K562 (cell line): ENCODE measurements at regions not wholly inside any gene's neighbourhood (a gene's known extent, or its start where the extent isn't known, plus 50 kb on each side); places are given as distances from the start of the nearest gene placed in this dataset.

Experiments
- ATAC-seq: fragments of 200-7000 bp; cut with Tn5 transposase; 3 replicates; pipeline ENCODE4 v1.9.1; 2020; ENCODE audit warnings: moderate library complexity
- BruUV-seq: library from RNA; stranded (reverse); fragments of 400-500 nt; replicated peaks from 2 replicates; lab custom pipeline; 2021; lab: Mats Ljungman, UMichigan
- CTCF ChIA-PET: fragments of 300-600 bp; formaldehyde crosslinking; extraction: SDS; loops from one replicate; lab custom pipeline; 2021; ENCODE audit warnings: low intra/inter-chr PET ratio; lab: Yijun Ruan, JAX
- POLR2A ChIA-PET: fragments of 300-600, 350-650 bp; sonication (Branson Sonifier 250); formaldehyde crosslinking; extraction: SDS; loops from one replicate; lab custom pipeline; 2021; ENCODE audit warnings: antibody characterized with exemption, inconsistent platforms; lab: Yijun Ruan, JAX
- DNase-seq, 4 experiments: peaks; one replicate each; pipeline versions ENCODE4 v3.0.0 to v3.0.0-alpha.2; 2011 to 2018; ENCODE audit warnings: low spot score in 3 of 4, mixed read lengths in 3 of 4; ENCODE audit errors: extremely low read depth in 1 of 4
- FAIRE-seq: peaks from 2 replicates; lab custom pipeline; 2011; peaks lifted over from hg19 to GRCh38; lab: Jason Lieb, UNC
- H2AFZ ChIP-seq: 2 replicates; pipeline ENCODE4 v1.6.0; 2011; ENCODE audit warnings: low read depth, low read length, control low read depth, inconsistent platforms
- H3K27ac ChIP-seq: fragments of 200-600 bp; 3 replicates; pipeline ENCODE4 v1.8.0; 2011; ENCODE audit warnings: low read depth, mild to moderate bottlenecking, control low read depth, inconsistent platforms, low read length, moderate library complexity, mixed read lengths; ENCODE audit errors: extremely low read depth
- H3K27me3 ChIP-seq, 2 experiments: fragments of 300-600 bp in 1 of 2; 2 replicates in 1 of 2; 3 replicates in 1 of 2; pipeline versions ENCODE4 v1.6.0 to v1.8.0; 2011; ENCODE audit warnings: inconsistent platforms in 2 of 2, low read length in 2 of 2, mild to moderate bottlenecking in 1 of 2, mixed read lengths in 1 of 2, moderate library complexity in 1 of 2; ENCODE audit not compliant: control insufficient read depth in 2 of 2, insufficient read depth in 2 of 2
- H3K36me3 ChIP-seq: fragments of 300-600 bp; 3 replicates; pipeline ENCODE4 v1.8.0; 2011; ENCODE audit warnings: mild to moderate bottlenecking, low read length, inconsistent platforms; ENCODE audit not compliant: control insufficient read depth, insufficient read depth
- H3K4me1 ChIP-seq, 2 experiments: fragments of 200-600 bp in 1 of 2; replicated peaks in 1 of 2; 2 replicates in 1 of 2; 3 replicates in 1 of 2; pipeline versions ENCODE4 v1.5.1 to v1.8.0; 2011; ENCODE audit warnings: inconsistent platforms in 2 of 2, low read length in 2 of 2, mild to moderate bottlenecking in 1 of 2, mixed read lengths in 1 of 2, moderate library complexity in 1 of 2; ENCODE audit not compliant: control insufficient read depth in 2 of 2, insufficient read depth in 2 of 2
- H3K4me2 ChIP-seq: 2 replicates; pipeline ENCODE4 v1.6.1; 2011; ENCODE audit warnings: low read length, control low read depth, inconsistent platforms, mixed read lengths; ENCODE audit not compliant: insufficient read depth
- H3K4me3 ChIP-seq: fragments of 200-600 bp; sonication (generic), shearing (Covaris generic); 2 replicates; pipeline ENCODE4 v1.5.1; 2016; ENCODE audit warnings: control low read depth, inconsistent platforms
- H3K79me2 ChIP-seq: fragments of 200-600 bp; 3 replicates; pipeline ENCODE4 v1.8.0; 2011; ENCODE audit warnings: low read length, inconsistent platforms; ENCODE audit not compliant: control insufficient read depth, insufficient read depth
- H3K9ac ChIP-seq, 2 experiments: 2 replicates each; pipeline versions ENCODE4 v1.6.0 to v1.6.1; 2011; ENCODE audit warnings: low read depth in 2 of 2, low read length in 2 of 2, control low read depth in 1 of 2, inconsistent platforms in 1 of 2, mild to moderate bottlenecking in 1 of 2, mixed read lengths in 1 of 2; ENCODE audit not compliant: insufficient read depth in 1 of 2
- H3K9me1 ChIP-seq: one replicate; pipeline ENCODE4 v1.6.0; 2011; ENCODE audit warnings: inconsistent platforms, mild to moderate bottlenecking, low read length, moderate library complexity; ENCODE audit not compliant: control insufficient read depth, insufficient read depth
- H3K9me3 ChIP-seq: replicated peaks from 2 replicates; pipeline ENCODE4 v1.5.1; 2011; ENCODE audit warnings: low read depth, low read length, inconsistent platforms; ENCODE audit not compliant: control insufficient read depth, insufficient read depth
- H4K20me1 ChIP-seq: replicated peaks from 2 replicates; pipeline ENCODE4 v1.6.1; 2011; ENCODE audit warnings: low read length, inconsistent platforms, mixed read lengths; ENCODE audit not compliant: control insufficient read depth, insufficient read depth
- BRF1 ChIP-seq: IDR thresholded peaks from 3 replicates; pipeline ENCODE4 v1.6.1; 2011; ENCODE audit warnings: borderline replicate concordance, mild to moderate bottlenecking; ENCODE audit not compliant: insufficient read length; ENCODE audit errors: extremely low read depth
- FOXK1 ChIP-seq: sonication (generic); formaldehyde crosslinking; IDR thresholded peaks from 2 replicates; pipeline ENCODE4 v1.8.0; 2022; ENCODE audit warnings: missing genetic modification reagents, mild to moderate bottlenecking, borderline replicate concordance
- HDAC1 ChIP-seq, 2 experiments: fragments of 450-650 bp; IDR thresholded peaks; 2 replicates each; pipeline ENCODE4 v1.6.1; 2016 to 2017; ENCODE audit warnings: inconsistent platforms in 1 of 2, mild to moderate bottlenecking in 1 of 2, moderate library complexity in 1 of 2
- NFRKB ChIP-seq: fragments of 450-650 bp; IDR thresholded peaks from 2 replicates; pipeline ENCODE4 v1.6.1; 2016; ENCODE audit warnings: low read depth
- PRMT5 ChIP-seq: sonication (generic); formaldehyde crosslinking; IDR thresholded peaks from 2 replicates; pipeline ENCODE4 v1.5.0; 2020; ENCODE audit warnings: missing genetic modification reagents
- RBM14 ChIP-seq: fragments of 200-400 bp; formaldehyde crosslinking; IDR thresholded peaks from 2 replicates; pipeline ENCODE4 v1.6.1; 2018; ENCODE audit warnings: low read depth, mild to moderate bottlenecking, low read length, moderate library complexity, borderline replicate concordance; ENCODE audit not compliant: insufficient read depth
- TBL1XR1 ChIP-seq, 2 experiments: IDR thresholded peaks; 2 replicates each; pipeline ENCODE4 v1.6.1; 2012; ENCODE audit warnings: improper control_type of control experiment in 2 of 2, low read length in 2 of 2, mild to moderate bottlenecking in 1 of 2
- TEAD2 ChIP-seq: fragments of 450-650 bp; IDR thresholded peaks from 2 replicates; pipeline ENCODE4 v1.6.1; 2016; ENCODE audit warnings: missing genetic modification characterization, control low read depth, missing compliant biosample characterization
- WGBS: fragments of 100-300 bp; shearing (Covaris generic); methylation state at CpG from one replicate; pipeline ENCODE4 v1.1.6; 2016; ENCODE audit warnings: low coverage, mixed read lengths; ENCODE audit not compliant: insufficient coverage; ENCODE audit errors: missing lambda C conversion rate; 5-methylcytosine and 5-hydroxymethylcytosine counted together
- in situ Hi-C: fragments of 300-500 bp; cut with MboI; formaldehyde crosslinking; loops from 4 replicates; pipeline ENCODE4 v1.15.0; 2018; ENCODE audit warnings: inconsistent platforms, mixed read lengths
- intact Hi-C: fragments of 100-400 bp; cut with micrococcal nuclease; formaldehyde crosslinking; loops from 2 replicates; pipeline ENCODE4 v1.14.2; 2022
- TF ChIP-seq, protein P1 (sequence below): sonication (generic); formaldehyde crosslinking; IDR thresholded peaks from 2 replicates; pipeline ENCODE4 v1.8.1; 2023; ENCODE audit warnings: mild to moderate bottlenecking, missing genetic modification reagents
- TF ChIP-seq, protein P2 (sequence below): fragments of 200-600 bp; sonication (generic); IDR thresholded peaks from one replicate; pipeline ENCODE4 v1.6.1; 2012; ENCODE audit warnings: mild to moderate bottlenecking, low read depth, low read length, inconsistent platforms

DNA sequence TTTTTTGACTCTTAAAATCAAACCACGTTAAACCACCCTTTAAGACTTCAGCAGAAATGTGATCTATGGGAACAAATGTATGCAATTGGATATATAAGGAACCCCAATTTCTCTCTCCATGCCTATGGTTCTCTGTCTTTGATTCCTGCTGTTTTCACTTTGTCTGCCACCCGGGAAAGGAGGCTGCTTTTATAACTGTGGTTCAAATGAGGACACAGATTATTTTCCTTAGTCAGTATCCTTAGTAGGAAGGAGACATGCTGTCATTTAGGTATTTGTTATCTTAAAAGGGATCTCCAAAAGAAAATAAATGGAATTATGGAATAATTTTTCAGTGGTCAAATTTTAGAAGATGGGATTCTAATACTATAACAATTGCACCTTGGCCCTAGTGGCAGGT, 176.1 kb upstream of the NREP start:
- no peaks in the 10 kb centered on the region for H3K9me3 ChIP-seq
- FAIRE-seq: no peak
- H3K79me2 ChIP-seq: no peaks in the 10 kb centered on the region
- H3K4me1 ChIP-seq: no peaks in the 10 kb centered on the region
- no peak overlapping the region for H3K9ac ChIP-seq
- CTCF ChIA-PET: no interaction called here
- POLR2A ChIA-PET: no interaction called here
- in situ Hi-C loops: no loop called here
- 3% methylated on average over 2 of the region's 2 CpGs for WGBS
- H3K9me1 ChIP-seq: no peaks in the 10 kb centered on the region
- no peaks in the 10 kb centered on the region for H3K27me3 ChIP-seq
- intact Hi-C loops: no loop called here
- H4K20me1 ChIP-seq: no peaks in the 10 kb centered on the region
- no peaks in the 10 kb centered on the region for H3K36me3 ChIP-seq
- no peak overlapping the region for H3K4me2 ChIP-seq
- no peak for ATAC-seq
- DNase-seq: no peak
- no peak overlapping the region for H2AFZ ChIP-seq
- no peak overlapping the region for H3K4me3 ChIP-seq
- no peak overlapping the region for H3K27ac ChIP-seq
- BruUV-seq: no TSS peak
- TF ChIP-seq TBL1XR1 (IDR thresholded peaks at IDR 0.05; ENCODE audit: low read length in 2 of 2) (no peak), FOXK1 (CRISPR knock-in tag) (no peak), BRF1 (no peak), RBM14 (no peak), NFRKB (no peak), TEAD2 (no peak), PRMT5 (CRISPR knock-in tag) (no peak), HDAC1 (IDR thresholded peaks at IDR 0.05) (no peak)
- TF ChIP-seq, protein P1, sequence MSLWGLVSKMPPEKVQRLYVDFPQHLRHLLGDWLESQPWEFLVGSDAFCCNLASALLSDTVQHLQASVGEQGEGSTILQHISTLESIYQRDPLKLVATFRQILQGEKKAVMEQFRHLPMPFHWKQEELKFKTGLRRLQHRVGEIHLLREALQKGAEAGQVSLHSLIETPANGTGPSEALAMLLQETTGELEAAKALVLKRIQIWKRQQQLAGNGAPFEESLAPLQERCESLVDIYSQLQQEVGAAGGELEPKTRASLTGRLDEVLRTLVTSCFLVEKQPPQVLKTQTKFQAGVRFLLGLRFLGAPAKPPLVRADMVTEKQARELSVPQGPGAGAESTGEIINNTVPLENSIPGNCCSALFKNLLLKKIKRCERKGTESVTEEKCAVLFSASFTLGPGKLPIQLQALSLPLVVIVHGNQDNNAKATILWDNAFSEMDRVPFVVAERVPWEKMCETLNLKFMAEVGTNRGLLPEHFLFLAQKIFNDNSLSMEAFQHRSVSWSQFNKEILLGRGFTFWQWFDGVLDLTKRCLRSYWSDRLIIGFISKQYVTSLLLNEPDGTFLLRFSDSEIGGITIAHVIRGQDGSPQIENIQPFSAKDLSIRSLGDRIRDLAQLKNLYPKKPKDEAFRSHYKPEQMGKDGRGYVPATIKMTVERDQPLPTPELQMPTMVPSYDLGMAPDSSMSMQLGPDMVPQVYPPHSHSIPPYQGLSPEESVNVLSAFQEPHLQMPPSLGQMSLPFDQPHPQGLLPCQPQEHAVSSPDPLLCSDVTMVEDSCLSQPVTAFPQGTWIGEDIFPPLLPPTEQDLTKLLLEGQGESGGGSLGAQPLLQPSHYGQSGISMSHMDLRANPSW (CRISPR knock-in tag): no peak
- TF ChIP-seq, protein P2, sequence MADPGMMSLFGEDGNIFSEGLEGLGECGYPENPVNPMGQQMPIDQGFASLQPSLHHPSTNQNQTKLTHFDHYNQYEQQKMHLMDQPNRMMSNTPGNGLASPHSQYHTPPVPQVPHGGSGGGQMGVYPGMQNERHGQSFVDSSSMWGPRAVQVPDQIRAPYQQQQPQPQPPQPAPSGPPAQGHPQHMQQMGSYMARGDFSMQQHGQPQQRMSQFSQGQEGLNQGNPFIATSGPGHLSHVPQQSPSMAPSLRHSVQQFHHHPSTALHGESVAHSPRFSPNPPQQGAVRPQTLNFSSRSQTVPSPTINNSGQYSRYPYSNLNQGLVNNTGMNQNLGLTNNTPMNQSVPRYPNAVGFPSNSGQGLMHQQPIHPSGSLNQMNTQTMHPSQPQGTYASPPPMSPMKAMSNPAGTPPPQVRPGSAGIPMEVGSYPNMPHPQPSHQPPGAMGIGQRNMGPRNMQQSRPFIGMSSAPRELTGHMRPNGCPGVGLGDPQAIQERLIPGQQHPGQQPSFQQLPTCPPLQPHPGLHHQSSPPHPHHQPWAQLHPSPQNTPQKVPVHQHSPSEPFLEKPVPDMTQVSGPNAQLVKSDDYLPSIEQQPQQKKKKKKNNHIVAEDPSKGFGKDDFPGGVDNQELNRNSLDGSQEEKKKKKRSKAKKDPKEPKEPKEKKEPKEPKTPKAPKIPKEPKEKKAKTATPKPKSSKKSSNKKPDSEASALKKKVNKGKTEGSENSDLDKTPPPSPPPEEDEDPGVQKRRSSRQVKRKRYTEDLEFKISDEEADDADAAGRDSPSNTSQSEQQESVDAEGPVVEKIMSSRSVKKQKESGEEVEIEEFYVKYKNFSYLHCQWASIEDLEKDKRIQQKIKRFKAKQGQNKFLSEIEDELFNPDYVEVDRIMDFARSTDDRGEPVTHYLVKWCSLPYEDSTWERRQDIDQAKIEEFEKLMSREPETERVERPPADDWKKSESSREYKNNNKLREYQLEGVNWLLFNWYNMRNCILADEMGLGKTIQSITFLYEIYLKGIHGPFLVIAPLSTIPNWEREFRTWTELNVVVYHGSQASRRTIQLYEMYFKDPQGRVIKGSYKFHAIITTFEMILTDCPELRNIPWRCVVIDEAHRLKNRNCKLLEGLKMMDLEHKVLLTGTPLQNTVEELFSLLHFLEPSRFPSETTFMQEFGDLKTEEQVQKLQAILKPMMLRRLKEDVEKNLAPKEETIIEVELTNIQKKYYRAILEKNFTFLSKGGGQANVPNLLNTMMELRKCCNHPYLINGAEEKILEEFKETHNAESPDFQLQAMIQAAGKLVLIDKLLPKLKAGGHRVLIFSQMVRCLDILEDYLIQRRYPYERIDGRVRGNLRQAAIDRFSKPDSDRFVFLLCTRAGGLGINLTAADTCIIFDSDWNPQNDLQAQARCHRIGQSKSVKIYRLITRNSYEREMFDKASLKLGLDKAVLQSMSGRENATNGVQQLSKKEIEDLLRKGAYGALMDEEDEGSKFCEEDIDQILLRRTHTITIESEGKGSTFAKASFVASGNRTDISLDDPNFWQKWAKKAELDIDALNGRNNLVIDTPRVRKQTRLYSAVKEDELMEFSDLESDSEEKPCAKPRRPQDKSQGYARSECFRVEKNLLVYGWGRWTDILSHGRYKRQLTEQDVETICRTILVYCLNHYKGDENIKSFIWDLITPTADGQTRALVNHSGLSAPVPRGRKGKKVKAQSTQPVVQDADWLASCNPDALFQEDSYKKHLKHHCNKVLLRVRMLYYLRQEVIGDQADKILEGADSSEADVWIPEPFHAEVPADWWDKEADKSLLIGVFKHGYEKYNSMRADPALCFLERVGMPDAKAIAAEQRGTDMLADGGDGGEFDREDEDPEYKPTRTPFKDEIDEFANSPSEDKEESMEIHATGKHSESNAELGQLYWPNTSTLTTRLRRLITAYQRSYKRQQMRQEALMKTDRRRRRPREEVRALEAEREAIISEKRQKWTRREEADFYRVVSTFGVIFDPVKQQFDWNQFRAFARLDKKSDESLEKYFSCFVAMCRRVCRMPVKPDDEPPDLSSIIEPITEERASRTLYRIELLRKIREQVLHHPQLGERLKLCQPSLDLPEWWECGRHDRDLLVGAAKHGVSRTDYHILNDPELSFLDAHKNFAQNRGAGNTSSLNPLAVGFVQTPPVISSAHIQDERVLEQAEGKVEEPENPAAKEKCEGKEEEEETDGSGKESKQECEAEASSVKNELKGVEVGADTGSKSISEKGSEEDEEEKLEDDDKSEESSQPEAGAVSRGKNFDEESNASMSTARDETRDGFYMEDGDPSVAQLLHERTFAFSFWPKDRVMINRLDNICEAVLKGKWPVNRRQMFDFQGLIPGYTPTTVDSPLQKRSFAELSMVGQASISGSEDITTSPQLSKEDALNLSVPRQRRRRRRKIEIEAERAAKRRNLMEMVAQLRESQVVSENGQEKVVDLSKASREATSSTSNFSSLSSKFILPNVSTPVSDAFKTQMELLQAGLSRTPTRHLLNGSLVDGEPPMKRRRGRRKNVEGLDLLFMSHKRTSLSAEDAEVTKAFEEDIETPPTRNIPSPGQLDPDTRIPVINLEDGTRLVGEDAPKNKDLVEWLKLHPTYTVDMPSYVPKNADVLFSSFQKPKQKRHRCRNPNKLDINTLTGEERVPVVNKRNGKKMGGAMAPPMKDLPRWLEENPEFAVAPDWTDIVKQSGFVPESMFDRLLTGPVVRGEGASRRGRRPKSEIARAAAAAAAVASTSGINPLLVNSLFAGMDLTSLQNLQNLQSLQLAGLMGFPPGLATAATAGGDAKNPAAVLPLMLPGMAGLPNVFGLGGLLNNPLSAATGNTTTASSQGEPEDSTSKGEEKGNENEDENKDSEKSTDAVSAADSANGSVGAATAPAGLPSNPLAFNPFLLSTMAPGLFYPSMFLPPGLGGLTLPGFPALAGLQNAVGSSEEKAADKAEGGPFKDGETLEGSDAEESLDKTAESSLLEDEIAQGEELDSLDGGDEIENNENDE: no peak
